Colonic mucosa (tissue), 4 donors: ENCODE measurements at regions not wholly inside any gene's neighbourhood (a gene's known extent, or its start where the extent isn't known, plus 50 kb on each side); places are given as distances from the start of the nearest gene placed in this dataset.

ENCODE experiments used
- DNase-seq: peaks from one replicate; pipeline ENCODE4 v3.0.0-alpha.2; 2020
- H3K27ac ChIP-seq: fragments of 200-600 bp; one replicate; pipeline ENCODE4 v1.8.0; 2021
- H3K27me3 ChIP-seq: fragments of 200-600 bp; one replicate; pipeline ENCODE4 v1.8.0; 2021
- H3K36me3 ChIP-seq: fragments of 200-600 bp; one replicate; pipeline ENCODE4 v1.8.0; 2021
- H3K4me1 ChIP-seq: fragments of 200-600 bp; one replicate; pipeline ENCODE4 v1.8.0; 2021; ENCODE audit warnings: mild to moderate bottlenecking
- H3K4me3 ChIP-seq: fragments of 200-600 bp; one replicate; pipeline ENCODE4 v1.8.0; 2021
- H3K9ac ChIP-seq, 2 donors: one replicate each; pipeline ENCODE4 v1.7.0; 2013; ENCODE audit warnings: control low read depth in 2 of 2, low read depth in 2 of 2, low read length in 2 of 2
- H3K9me3 ChIP-seq: fragments of 200-600 bp; one replicate; pipeline ENCODE4 v1.8.0; 2021
- intact Hi-C: fragments of 100-400 bp; cut with DNase I; formaldehyde crosslinking; loops from one replicate; pipeline ENCODE4 v1.14.1; 2022
- TF ChIP-seq, protein P1 (sequence below): fragments of 200-600 bp; IDR thresholded peaks from one replicate; pipeline ENCODE4 v1.8.0; 2022; ENCODE audit warnings: antibody characterized with exemption, mild to moderate bottlenecking
- donor health status: healthy.
- donor health status: DM: no; HTN: no; CAD: no.
- donor health status: DM: no; HTN: no; CAD: no.

DNA sequence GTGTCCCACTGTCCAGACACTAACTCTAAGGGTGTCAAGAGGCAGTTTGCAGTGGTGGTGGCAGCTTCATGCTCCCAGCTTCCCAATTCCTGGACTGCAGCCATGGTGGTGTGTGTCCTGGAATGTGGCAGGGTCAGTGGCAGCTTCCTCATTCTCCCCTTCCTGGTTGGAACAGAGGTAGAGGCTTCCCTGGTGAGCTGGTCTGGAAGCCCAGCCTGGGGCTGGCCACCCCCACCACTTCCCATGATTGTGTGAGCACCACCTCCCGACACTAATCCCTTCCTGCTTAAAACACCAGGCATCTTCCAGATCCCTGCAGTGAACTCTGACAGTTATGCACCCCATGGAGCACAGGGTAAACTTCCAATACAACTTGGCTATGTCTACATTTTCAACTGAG is 134.9 kb downstream of the RAP2A start:
- Histone ChIP-seq H3K36me3 (no peaks in the 10 kb centered on the region), H3K27ac (no peak overlapping the region), H3K4me3 (no peak overlapping the region), H3K9me3 (no peaks in the 10 kb centered on the region), H3K9ac (no peak overlapping the region), H3K27me3 (no peaks in the 10 kb centered on the region), H3K4me1 (no peaks in the 10 kb centered on the region)
- TF ChIP-seq, protein P1, sequence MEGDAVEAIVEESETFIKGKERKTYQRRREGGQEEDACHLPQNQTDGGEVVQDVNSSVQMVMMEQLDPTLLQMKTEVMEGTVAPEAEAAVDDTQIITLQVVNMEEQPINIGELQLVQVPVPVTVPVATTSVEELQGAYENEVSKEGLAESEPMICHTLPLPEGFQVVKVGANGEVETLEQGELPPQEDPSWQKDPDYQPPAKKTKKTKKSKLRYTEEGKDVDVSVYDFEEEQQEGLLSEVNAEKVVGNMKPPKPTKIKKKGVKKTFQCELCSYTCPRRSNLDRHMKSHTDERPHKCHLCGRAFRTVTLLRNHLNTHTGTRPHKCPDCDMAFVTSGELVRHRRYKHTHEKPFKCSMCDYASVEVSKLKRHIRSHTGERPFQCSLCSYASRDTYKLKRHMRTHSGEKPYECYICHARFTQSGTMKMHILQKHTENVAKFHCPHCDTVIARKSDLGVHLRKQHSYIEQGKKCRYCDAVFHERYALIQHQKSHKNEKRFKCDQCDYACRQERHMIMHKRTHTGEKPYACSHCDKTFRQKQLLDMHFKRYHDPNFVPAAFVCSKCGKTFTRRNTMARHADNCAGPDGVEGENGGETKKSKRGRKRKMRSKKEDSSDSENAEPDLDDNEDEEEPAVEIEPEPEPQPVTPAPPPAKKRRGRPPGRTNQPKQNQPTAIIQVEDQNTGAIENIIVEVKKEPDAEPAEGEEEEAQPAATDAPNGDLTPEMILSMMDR, result no peak
- intact Hi-C loops, result no loop called here
- DNase-seq, result peak; percentile 30

DNA sequence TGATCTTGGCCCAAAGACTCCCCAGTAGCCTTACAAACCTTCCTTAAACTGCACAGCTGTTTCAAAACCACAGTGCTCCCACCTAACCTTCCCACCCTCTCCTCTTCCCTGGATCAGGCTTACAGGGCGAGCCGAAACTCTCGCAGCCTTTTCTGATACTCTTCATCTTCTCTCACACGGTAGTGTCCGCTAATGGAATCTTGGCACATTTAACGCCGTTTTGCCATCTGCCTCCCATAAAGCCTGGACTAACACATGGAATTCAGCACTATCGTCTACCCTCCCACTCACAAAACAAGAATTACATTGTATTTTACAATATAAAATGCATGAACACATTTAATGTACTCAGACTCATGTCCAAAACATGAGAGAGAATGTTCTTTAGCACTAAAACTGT is 135.9 kb downstream of the RAP2A start:
- TF ChIP-seq, protein P1, result no peak
- H3K9ac ChIP-seq, result no peak overlapping the region

DNA sequence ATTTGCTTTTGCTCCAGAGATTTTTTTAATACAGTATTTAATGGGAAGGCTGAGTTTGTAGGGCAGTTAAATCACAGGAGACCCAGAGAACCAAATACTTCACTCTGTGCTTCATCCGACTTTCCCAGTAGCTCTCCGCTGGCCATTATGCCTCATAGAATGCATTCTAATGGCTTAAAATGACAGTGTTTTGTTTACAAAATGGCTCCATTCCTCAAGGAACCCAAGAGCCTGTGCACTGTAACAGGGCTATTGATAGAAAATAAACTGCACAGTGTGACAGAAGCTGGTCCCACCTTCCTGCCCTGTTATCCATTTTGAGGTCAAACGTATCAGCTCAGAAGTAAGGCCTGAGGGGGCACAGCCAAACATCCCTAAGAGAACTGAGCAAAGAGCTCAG is 136.5 kb downstream of the RAP2A start:
- no peaks in the 10 kb centered on the region for H3K9me3 ChIP-seq
- H3K4me3 ChIP-seq, result no peak overlapping the region
- H3K9ac ChIP-seq, result no peak overlapping the region
- H3K36me3 ChIP-seq, result no peaks in the 10 kb centered on the region
- TF ChIP-seq, protein P1, result no peak
- H3K27ac ChIP-seq, result no peak overlapping the region
- DNase-seq, result no peak
- intact Hi-C loops, result loop anchor here (10.0 kb wide), 1 partner anchor 206 kb away; no protein-coding TSS in a partner anchor
- H3K27me3 ChIP-seq, result no peaks in the 10 kb centered on the region
- H3K4me1 ChIP-seq, result no peaks in the 10 kb centered on the region

More for the DNA sequence above, 135.9 kb downstream of the RAP2A start:
- Histone ChIP-seq H3K27ac (no peak overlapping the region), H3K36me3 (no peaks in the 10 kb centered on the region), H3K27me3 (no peaks in the 10 kb centered on the region), H3K9me3 (no peaks in the 10 kb centered on the region), H3K4me3 (no peak overlapping the region), H3K4me1 (no peaks in the 10 kb centered on the region)
- no peak for DNase-seq
- intact Hi-C loops, result loop anchor here (10.0 kb wide), 1 partner anchor 205 kb away; no protein-coding TSS in a partner anchor

DNA sequence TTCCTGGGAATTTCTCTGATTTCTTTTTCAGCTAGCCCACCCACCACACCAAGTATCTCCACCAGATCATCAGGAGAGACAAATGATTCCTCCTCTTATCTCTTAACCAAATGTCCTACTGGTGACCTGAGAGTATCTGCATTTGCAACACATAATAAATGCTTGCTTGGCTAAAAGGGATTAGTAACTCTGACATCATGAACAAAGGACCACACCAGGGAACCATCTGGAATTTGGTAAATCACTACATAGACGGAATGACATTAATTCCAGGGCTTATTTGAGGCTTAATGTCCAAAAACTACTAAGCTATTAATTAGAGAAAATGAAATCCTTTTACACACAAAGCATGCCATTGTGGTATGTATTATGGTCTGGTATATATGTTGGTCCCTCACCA is 139.0 kb downstream of the RAP2A start:
- no peak overlapping the region for H3K9ac ChIP-seq
- TF ChIP-seq, protein P1, result no peak
- H3K4me3 ChIP-seq, result no peak overlapping the region
- H3K4me1 ChIP-seq, result no peaks in the 10 kb centered on the region
- H3K36me3 ChIP-seq, result no peaks in the 10 kb centered on the region
- intact Hi-C loops, result loop anchor here (10.0 kb wide), 1 partner anchor 208 kb away; no protein-coding TSS in a partner anchor
- no peaks in the 10 kb centered on the region for H3K27me3 ChIP-seq
- no peak overlapping the region for H3K27ac ChIP-seq
- DNase-seq, result no peak
- no peaks in the 10 kb centered on the region for H3K9me3 ChIP-seq

DNA sequence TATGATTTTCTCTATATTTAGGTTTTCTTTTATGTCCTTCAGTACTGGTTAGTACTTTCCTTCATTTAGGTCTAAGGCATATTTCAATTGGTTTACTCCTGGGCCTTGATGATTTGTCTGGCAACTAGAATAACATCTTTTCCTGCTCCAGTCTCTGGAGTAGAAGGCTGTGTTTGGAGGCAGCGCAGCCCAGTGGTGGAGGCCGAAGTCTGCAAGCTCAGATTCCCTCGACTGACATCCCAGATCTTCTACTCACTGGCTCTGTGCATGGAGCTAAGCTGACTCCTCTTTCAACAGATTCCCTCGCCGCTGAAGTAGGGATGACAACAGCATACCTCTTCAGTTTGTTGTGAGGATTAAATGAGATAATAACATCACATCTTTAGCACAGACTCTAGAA is 141.0 kb downstream of the RAP2A start:
- H3K36me3 ChIP-seq, result no peaks in the 10 kb centered on the region
- no peaks in the 10 kb centered on the region for H3K4me1 ChIP-seq
- peak; percentile 41 for DNase-seq
- H3K27ac ChIP-seq, result no peak overlapping the region
- TF ChIP-seq, protein P1, result peak; percentile 19
- intact Hi-C loops, result loop anchor here (10.0 kb wide), 1 partner anchor 210 kb away; no protein-coding TSS in a partner anchor
- H3K4me3 ChIP-seq, result no peak overlapping the region
- H3K27me3 ChIP-seq, result no peaks in the 10 kb centered on the region
- no peak overlapping the region for H3K9ac ChIP-seq
- H3K9me3 ChIP-seq, result no peaks in the 10 kb centered on the region
